MV-4-11 (cell line): ENCODE measurements at regions not wholly inside any gene's neighbourhood (a gene's known extent, or its start where the extent isn't known, plus 50 kb on each side); places are given as distances from the start of the nearest gene placed in this dataset.

Experiments
- DNase-seq: peaks from one replicate; lab custom pipeline; 2025; lab: John Stamatoyannopoulos, UW

DNA sequence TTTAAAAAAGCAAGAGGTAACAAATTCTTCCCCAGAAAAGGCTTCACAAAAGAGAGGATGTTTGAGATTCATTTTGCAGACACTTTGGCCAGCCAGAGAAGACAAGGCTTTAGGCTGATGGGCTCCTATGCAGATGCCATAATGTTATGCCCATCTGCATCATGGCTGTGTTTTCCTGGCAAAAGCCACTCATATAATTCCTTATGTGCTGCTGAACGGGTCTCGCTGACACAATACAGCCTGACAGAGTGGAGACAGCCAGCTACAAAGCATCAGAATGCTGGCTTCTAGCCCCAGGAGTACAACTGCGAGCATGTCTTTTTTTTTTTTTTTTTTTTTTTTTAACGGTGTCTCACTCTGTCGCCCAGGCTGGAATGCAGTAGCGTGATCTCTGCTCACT, 1157.4 kb upstream of the AUTS2 start:
- no peak for DNase-seq

GRCh38 chr7:68441645-68442044, 1156.6 kb upstream of the AUTS2 start:
- DNase-seq = no peak

GRCh38 chr7:68442931-68443631, 1155.2 kb upstream of the AUTS2 start:
- DNase-seq = no peak

GRCh38 chr7:68444042-68444441, 1154.2 kb upstream of the AUTS2 start:
- DNase-seq = no peak

DNA sequence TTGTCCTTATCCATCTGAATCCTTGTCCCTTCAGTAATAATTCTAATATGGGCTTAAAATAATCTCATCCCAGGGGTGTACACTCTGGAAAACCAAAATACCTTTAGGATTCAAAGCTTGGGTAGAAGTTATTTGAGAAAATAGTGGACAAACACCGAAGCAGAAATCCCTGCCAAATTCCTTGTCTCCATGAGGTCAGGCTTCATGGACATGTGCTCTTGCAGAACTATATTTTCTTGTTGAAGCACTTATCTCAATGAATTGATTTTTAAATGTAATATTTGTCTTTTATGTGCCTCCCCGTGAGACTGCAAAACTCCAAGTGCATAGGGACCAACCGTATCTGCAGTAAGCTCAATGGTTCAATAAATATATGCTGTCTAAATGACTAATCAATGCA, 1153.3 kb upstream of the AUTS2 start:
- no peak for DNase-seq

GRCh38 chr7:68446183-68446582, 1152.1 kb upstream of the AUTS2 start:
- DNase-seq = no peak

DNA sequence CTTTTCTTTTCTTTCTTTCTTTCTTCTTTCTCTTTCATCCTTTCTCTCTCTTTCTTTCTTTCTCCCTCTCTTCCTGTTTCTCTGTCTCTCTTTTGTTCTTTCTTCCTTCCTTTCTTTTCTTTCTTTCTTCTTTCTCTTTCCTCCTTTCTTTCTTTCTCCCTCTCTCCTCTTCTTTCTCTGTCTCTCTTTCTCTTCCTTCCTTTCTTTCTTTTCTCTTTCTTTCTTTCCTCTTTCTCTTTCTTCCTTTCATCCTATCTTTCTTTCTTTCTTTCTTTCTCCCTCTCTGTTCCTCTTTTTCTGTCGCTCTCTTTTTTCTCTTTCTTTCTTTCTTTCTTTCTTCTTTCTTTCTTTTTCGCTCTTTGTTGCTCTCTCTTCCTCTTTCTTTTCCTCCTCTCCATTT, 1149.2 kb upstream of the AUTS2 start:
- no peak for DNase-seq

DNA sequence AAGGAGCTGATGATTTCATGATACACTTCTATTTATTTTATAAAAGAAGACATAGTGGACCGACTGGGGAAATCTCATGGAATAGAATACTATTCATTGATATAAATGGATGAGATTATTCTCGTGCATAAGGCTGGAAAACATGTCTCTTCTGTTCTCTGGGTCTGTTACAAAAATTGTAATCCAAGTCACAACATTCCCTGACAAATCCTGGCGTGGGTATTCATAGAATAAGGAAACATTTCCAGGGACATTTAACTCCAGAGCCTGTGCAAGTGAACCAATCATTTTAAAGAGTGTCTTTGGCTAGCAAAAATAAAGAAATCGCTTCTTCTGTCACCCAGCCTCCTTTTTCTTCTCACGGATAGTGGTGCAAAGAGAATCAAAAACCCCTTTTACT, 1148.5 kb upstream of the AUTS2 start:
- no peak for DNase-seq

DNA sequence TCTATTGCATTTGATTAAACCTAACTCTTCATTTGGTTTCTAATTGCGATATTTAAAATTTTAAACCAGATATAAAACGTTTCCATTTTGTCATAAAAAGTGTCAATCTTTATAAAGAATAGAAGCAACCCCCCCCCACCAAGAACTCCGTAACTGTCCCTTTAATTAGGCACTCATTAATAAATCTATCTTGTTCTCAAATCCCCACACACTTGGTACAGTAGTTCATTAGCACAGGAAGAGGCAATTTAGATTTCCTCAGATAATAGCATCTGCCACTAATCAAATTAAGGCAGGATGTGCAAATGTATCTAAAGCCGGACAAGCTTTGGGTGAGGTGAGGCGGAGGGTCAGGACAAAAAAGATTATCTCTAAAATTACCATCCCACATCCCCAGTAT, 1143.3 kb upstream of the AUTS2 start:
- no peak for DNase-seq

DNA sequence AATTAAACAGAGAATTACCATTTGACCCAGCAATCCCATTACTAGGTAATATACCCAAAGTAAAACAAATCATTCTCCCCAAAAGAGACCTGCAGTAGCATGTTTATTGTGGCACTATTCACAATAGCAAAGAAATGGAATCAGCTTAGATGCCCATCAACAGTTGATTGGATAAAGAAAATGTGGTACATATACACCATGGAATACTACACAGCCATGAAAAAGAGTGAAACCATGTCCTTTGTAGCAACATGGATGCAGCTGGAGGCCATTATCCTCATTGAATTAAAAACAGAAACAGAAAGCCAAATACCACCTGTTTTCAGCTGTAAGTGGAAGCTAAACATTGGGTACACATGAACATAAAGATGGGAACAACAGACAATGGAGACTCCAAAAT, 1141.8 kb upstream of the AUTS2 start:
- no peak for DNase-seq

- DNase-seq = no peak
Measured at GRCh38 chr7:68457481-68457880, 1140.8 kb upstream of the AUTS2 start.

DNA sequence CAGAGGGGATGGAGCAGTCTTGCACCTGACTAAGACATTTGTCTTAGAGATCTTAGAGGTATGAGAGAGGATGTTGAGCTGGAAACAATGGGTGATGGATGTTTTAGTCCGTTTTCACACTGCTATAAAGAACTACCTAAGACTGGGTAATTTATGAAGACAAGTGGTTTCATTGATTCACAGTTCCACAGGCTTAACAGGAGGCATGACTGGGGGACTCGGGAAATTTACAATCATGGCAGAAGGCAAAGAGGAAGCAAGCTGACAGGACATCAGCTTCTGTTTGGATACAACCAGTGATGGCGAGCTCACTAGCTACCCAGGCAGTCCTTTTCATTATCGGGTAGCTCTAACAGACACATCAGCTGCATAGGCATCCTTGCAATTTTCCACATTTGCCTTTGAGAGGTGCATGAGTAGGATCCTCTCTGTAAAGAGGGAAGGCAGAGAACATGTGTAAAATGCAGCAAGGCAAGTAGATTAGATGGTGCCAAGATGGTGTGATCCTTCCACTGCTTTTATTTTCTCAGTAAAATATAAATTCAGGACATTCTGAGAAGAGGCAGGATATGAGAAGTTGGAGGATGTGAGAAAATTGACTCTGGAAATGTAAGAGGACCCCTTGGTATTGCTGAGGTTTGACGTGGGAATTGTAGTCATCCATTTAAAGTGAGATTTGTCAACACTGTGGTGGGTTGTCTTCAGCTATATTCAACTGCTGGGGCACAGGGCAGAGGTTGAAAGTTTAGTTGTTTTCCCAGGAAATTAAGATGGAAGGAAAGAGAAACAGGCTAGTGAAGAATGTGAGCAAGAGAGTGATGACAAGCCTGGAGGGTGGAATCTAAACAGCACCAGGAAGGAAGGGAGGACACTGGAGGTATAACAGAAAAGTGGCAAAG, 1140.0 kb upstream of the AUTS2 start:
- no peak for DNase-seq

- no peak for DNase-seq
Measured at GRCh38 chr7:68461430-68461829, 1136.8 kb upstream of the AUTS2 start.

DNA sequence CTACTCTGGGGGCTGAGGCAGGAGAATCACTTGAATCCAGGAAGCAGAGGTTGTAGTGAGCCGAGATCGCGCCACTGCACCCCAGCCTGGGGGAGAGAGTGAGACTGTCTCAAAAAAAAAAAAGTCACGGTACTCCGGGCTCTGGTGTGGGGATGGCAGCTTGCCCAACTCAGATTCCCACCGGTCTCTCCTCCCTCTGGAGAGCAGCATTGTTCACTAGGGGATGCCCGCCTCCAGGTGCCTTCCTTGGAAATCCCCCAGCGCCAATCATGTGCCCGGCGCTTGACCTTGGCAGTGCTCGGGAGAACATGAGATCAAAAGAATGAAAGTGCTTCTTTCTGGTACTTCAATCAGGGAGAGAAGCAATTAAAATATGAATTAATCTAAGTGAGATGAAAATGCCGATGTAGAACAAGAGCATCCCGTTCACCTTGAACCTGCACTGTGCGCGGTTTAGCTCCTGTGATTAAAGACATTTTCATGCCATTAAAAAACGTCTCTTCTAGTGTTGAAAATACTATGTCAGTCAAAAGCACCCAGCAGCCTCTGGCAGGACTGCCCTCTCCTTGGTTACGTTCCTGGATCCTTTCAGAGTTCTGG, 1127.3 kb upstream of the AUTS2 start:
- no peak for DNase-seq

- no peak for DNase-seq
Measured at GRCh38 chr7:68472688-68473087, 1125.6 kb upstream of the AUTS2 start.

GRCh38 chr7:68474661-68475216, 1123.5 kb upstream of the AUTS2 start:
- no peak for DNase-seq

GRCh38 chr7:68476966-68477365, 1121.3 kb upstream of the AUTS2 start:
- DNase-seq = no peak

- no peak for DNase-seq
Measured at GRCh38 chr7:68478326-68478725, 1119.9 kb upstream of the AUTS2 start.

- DNase-seq = no peak
Measured at GRCh38 chr7:68482800-68483199, 1115.5 kb upstream of the AUTS2 start.

GRCh38 chr7:68484731-68485130, 1113.5 kb upstream of the AUTS2 start:
- no peak for DNase-seq

GRCh38 chr7:68485253-68485917, 1112.9 kb upstream of the AUTS2 start:
- no peak for DNase-seq
